Smooth muscle cell (in vitro differentiated cells): ENCODE measurements at regions not wholly inside any gene's neighbourhood (a gene's known extent, or its start where the extent isn't known, plus 50 kb on each side); places are given as distances from the start of the nearest gene placed in this dataset.

ENCODE experiments used
- DNase-seq: peaks from one replicate; lab custom pipeline; 2025; ENCODE audit not compliant: unreplicated experiment; lab: John Stamatoyannopoulos, UW
- H2AFZ ChIP-seq: fragments of 200-600 bp; sonication (generic); 2 replicates; pipeline ENCODE4 v1.6.0; 2016; ENCODE audit warnings: antibody characterized with exemption, low read depth, mild to moderate bottlenecking
- H3F3A ChIP-seq: fragments of 200-600 bp; sonication (generic); 2 replicates; pipeline ENCODE4 v1.6.0; 2017; ENCODE audit warnings: antibody characterized with exemption, low read depth
- H3K27ac ChIP-seq: fragments of 200-600 bp; sonication (generic); 2 replicates; pipeline ENCODE4 v1.5.1; 2016; ENCODE audit warnings: low read depth, mild to moderate bottlenecking
- H3K27me3 ChIP-seq: fragments of 200-600 bp; sonication (generic); 2 replicates; pipeline ENCODE4 v1.6.1; 2016; ENCODE audit warnings: low read depth, mild to moderate bottlenecking
- H3K36me3 ChIP-seq: fragments of 200-600 bp; sonication (generic); 2 replicates; pipeline ENCODE4 v1.5.1; 2016; ENCODE audit warnings: low read depth
- H3K4me1 ChIP-seq: fragments of 200-600 bp; sonication (generic); 2 replicates; pipeline ENCODE4 v1.5.1; 2016; ENCODE audit warnings: low read depth
- H3K4me2 ChIP-seq: fragments of 200-600 bp; sonication (generic); 2 replicates; pipeline ENCODE4 v1.6.0; 2016; ENCODE audit warnings: mild to moderate bottlenecking
- H3K4me3 ChIP-seq: fragments of 200-600 bp; sonication (generic); 2 replicates; pipeline ENCODE4 v1.5.1; 2016; ENCODE audit warnings: mild to moderate bottlenecking
- H3K79me2 ChIP-seq: fragments of 200-600 bp; sonication (generic); 2 replicates; pipeline ENCODE4 v1.6.0; 2016; ENCODE audit warnings: low read depth, mild to moderate bottlenecking
- H3K9ac ChIP-seq: fragments of 200-600 bp; sonication (generic); 2 replicates; pipeline ENCODE4 v1.6.0; 2016; ENCODE audit warnings: low read depth
- H3K9me3 ChIP-seq: fragments of 200-600 bp; sonication (generic); replicated peaks from 2 replicates; pipeline ENCODE4 v1.5.1; 2016; ENCODE audit warnings: low read depth
- H4K20me1 ChIP-seq: fragments of 200-600 bp; sonication (generic); 2 replicates; pipeline ENCODE4 v1.6.0; 2016; ENCODE audit warnings: low read depth
- CTCF ChIP-seq: fragments of 200-600 bp; sonication (generic); IDR thresholded peaks from 2 replicates; pipeline ENCODE4 v1.5.1; 2017; ENCODE audit warnings: borderline replicate concordance, mild to moderate bottlenecking, antibody characterized with exemption; ENCODE audit not compliant: insufficient read depth, poor library complexity, severe bottlenecking
- WGBS: methylation state at CpG from one replicate; pipeline ENCODE4 v1.1.7; 2016; ENCODE audit warnings: low lambda C conversion rate; 5-methylcytosine and 5-hydroxymethylcytosine counted together

- Histone ChIP-seq H3K4me3 (no peak overlapping the region), H3K9me3 (no peaks in the 10 kb centered on the region), H3K4me2 (no peak overlapping the region), H3K79me2 (no peaks in the 10 kb centered on the region), H3K4me1 (no peaks in the 10 kb centered on the region), H4K20me1 (no peaks in the 10 kb centered on the region), H2AFZ (no peak overlapping the region), H3K9ac (no peak overlapping the region), H3K27ac (no peak overlapping the region), H3K36me3 (no peaks in the 10 kb centered on the region), H3K27me3 (no peaks in the 10 kb centered on the region), H3F3A (no peaks in the 10 kb centered on the region)
- no peak for TF ChIP-seq CTCF
- no peak for DNase-seq
- 96% methylated on average over 21 of the region's 22 CpGs for WGBS
These were observed 589.1 kb downstream of the MTRR start for GRCh38 chr5:8458038-8458383.

DNA sequence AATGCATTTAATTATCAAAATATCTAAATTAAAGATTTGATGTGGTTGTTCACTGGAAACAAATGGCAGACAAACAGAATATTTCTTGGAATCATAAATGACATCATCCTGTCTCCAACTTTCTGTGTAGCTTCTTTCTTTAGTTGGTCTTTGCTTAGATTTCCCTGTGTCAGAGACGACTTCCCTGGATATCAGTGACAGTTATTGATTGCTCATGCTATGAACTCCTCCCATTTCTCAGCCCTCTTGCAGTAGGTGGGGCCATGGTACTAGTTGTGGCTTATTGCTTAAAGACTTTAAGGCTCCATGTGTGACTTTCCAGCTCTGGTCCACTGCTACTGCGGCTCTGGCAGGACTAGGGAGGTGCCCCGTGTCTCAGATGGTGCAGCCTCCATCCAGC lies 592.6 kb downstream of the MTRR start:
- Histone ChIP-seq H3K4me3 (no peak overlapping the region), H3K36me3 (no peaks in the 10 kb centered on the region), H3K79me2 (no peaks in the 10 kb centered on the region), H3F3A (no peaks in the 10 kb centered on the region), H3K9me3 (no peaks in the 10 kb centered on the region), H3K27me3 (no peaks in the 10 kb centered on the region), H3K4me1 (no peaks in the 10 kb centered on the region), H3K4me2 (no peak overlapping the region), H2AFZ (no peak overlapping the region), H3K27ac (no peak overlapping the region), H3K9ac (no peak overlapping the region), H4K20me1 (no peaks in the 10 kb centered on the region)
- 49% methylated on average over 3 of the region's 3 CpGs for WGBS
- TF ChIP-seq CTCF: no peak
- no peak for DNase-seq

DNA sequence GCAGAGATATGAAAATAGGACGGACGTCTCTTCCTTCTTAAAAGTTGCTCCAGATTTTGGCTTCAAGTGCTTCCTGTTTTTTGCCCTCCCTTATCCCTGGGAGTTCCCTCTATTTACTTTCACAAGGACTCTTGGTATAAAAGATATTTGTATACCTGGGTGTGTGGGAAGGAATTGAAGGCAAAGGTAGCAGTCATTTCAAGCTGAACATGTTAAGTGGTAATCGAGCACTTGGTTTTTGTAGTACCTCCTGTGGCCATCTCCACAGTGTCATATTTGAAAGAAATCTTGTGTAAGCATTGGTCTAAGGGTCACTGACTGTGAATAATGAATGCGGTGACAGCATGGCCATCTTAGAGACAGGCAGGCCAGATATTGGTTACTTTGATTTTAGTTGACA lies 593.6 kb downstream of the MTRR start:
- Histone ChIP-seq H3K9me3 (no peaks in the 10 kb centered on the region), H3K36me3 (no peaks in the 10 kb centered on the region), H3K27me3 (no peaks in the 10 kb centered on the region), H3K9ac (no peak overlapping the region), H3K79me2 (no peaks in the 10 kb centered on the region), H3K4me1 (no peaks in the 10 kb centered on the region), H4K20me1 (no peaks in the 10 kb centered on the region), H3F3A (no peaks in the 10 kb centered on the region), H3K27ac (no peak overlapping the region), H3K4me3 (no peak overlapping the region), H2AFZ (no peak overlapping the region), H3K4me2 (no peak overlapping the region)
- no peak for DNase-seq
- WGBS: 89% methylated on average over 4 of the region's 4 CpGs
- no peak for TF ChIP-seq CTCF

- Histone ChIP-seq H3K4me1 (no peaks in the 10 kb centered on the region), H3K4me3 (no peak overlapping the region), H3F3A (no peaks in the 10 kb centered on the region), H3K4me2 (no peak overlapping the region), H3K9me3 (no peaks in the 10 kb centered on the region), H3K27ac (no peak overlapping the region), H3K9ac (no peak overlapping the region), H4K20me1 (no peaks in the 10 kb centered on the region), H3K27me3 (no peaks in the 10 kb centered on the region), H3K79me2 (no peaks in the 10 kb centered on the region), H3K36me3 (no peaks in the 10 kb centered on the region), H2AFZ (no peak overlapping the region)
- no peak for TF ChIP-seq CTCF
- WGBS: 89% methylated on average over 4 of the region's 4 CpGs
- no peak for DNase-seq
These were observed 601.5 kb downstream of the MTRR start for GRCh38 chr5:8470489-8470888.
